ENCODE measurements at regions not wholly inside any gene's neighbourhood (a gene's known extent, or its start where the extent isn't known, plus 50 kb on each side); places are given as distances from the start of the nearest gene placed in this dataset.
A peak's percentile ranks its signal among the peaks of the same experiment; 100 is the strongest.

DNA sequence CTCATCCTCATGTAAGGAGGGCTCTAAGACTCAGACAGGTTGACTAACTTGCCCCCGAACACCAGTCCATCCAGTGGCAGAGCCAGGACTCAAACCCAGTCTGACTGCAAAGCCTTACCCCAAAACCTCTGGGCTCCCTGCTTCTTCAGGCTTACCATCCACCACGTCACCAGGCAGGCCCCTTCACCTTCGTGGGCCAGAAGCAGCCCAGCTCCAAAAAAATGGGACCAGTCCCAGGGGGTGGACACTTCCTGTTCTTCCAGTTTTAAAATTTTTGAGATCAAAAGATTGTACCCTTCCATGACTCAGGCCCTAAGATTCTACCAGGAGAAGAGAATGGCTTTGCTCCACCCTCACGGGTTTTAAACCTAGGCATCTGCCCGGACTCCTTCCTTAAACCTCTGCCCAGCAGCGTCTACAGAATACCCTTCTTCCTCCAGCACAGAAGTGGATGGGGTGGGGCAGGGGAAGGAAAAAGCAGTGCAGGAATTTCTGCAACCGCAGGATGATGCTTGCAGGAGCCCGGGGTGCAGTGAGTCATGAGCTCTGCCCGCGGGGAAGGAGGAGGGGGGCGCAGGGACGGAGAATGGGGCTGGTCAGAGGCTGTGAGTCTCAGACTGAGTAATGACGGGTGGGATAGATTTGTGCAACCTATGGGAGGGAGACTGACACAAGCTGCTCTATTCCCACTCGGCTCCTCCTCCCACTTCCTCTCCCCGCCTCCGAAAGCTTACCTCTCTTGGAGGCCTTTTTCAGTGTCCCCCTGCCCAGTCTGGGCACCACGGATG lies 50.4 kb upstream of the STXBP1 start (continued):
- TF ChIP-seq ZBTB40 (IDR thresholded peaks at IDR 0.05) (no peak), ZBTB40 (CRISPR knock-in tag; IDR thresholded peaks at IDR 0.05) (no peak), HDAC1 (IDR thresholded peaks at IDR 0.05) (peak in 1 of 2 experiments; percentile 75; a peak in 2 of 4 replicates), ZNF699 (CRISPR knock-in tag; IDR thresholded peaks at IDR 0.05; ENCODE audit: insufficient replicate concordance) (no peak), GABPB1 (CRISPR knock-in tag; IDR thresholded peaks at IDR 0.05) (no peak), GMEB1 (CRISPR knock-in tag; IDR thresholded peaks at IDR 0.05) (no peak), STAG1 (CRISPR knock-in tag; IDR thresholded peaks at IDR 0.05; ENCODE audit: borderline replicate concordance) (no peak), SNIP1 (IDR thresholded peaks at IDR 0.05; ENCODE audit: low read depth) (no peak), ESRRA (IDR thresholded peaks at IDR 0.05; ENCODE audit: borderline replicate concordance, low read depth) (peak; percentile 84; the same call in 1 of the 2 replicates), SREBF1 (IDR thresholded peaks at IDR 0.05; ENCODE audit: borderline replicate concordance, low read depth, low read length) (no peak)
- TF ChIP-seq, protein P1, sequence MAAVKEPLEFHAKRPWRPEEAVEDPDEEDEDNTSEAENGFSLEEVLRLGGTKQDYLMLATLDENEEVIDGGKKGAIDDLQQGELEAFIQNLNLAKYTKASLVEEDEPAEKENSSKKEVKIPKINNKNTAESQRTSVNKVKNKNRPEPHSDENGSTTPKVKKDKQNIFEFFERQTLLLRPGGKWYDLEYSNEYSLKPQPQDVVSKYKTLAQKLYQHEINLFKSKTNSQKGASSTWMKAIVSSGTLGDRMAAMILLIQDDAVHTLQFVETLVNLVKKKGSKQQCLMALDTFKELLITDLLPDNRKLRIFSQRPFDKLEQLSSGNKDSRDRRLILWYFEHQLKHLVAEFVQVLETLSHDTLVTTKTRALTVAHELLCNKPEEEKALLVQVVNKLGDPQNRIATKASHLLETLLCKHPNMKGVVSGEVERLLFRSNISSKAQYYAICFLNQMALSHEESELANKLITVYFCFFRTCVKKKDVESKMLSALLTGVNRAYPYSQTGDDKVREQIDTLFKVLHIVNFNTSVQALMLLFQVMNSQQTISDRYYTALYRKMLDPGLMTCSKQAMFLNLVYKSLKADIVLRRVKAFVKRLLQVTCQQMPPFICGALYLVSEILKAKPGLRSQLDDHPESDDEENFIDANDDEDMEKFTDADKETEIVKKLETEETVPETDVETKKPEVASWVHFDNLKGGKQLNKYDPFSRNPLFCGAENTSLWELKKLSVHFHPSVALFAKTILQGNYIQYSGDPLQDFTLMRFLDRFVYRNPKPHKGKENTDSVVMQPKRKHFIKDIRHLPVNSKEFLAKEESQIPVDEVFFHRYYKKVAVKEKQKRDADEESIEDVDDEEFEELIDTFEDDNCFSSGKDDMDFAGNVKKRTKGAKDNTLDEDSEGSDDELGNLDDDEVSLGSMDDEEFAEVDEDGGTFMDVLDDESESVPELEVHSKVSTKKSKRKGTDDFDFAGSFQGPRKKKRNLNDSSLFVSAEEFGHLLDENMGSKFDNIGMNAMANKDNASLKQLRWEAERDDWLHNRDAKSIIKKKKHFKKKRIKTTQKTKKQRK (IDR thresholded peaks at IDR 0.05; ENCODE audit: borderline replicate concordance, low read depth, low read length): no peak
